Heart left ventricle (tissue), 16 donors: ENCODE measurements at regions not wholly inside any gene's neighbourhood (a gene's known extent, or its start where the extent isn't known, plus 50 kb on each side); places are given as distances from the start of the nearest gene placed in this dataset.
"Not testable (repeated sequence)": the region's sequence is repeated elsewhere in the genome, so short reads cannot be mapped to it uniquely, and the experiment has no call there.

Source experiments
- ATAC-seq, 4 donors: fragments of 200-7000 bp; cut with Tn5 transposase; one replicate each; pipeline ENCODE4 v1.9.1; 2020 to 2022; ENCODE audit warnings: moderate library complexity in 4 of 4, mild to moderate bottlenecking in 3 of 4, moderate number of reproducible peaks in 1 of 4
- DNase-seq, 5 donors: peaks; one replicate each; pipeline ENCODE4 v3.0.0-alpha.2; 2020
- H3K27ac ChIP-seq, 12 donors: fragments of 200-600 bp; sonication (generic) in 4 of 12; one replicate each; pipeline versions ENCODE4 v1.5.0 to v1.8.0; 2016 to 2022; ENCODE audit warnings: mild to moderate bottlenecking in 2 of 12
- H3K27me3 ChIP-seq, 9 donors: fragments of 200-600 bp; sonication (generic) in 2 of 9; one replicate each; pipeline versions ENCODE4 v1.5.1 to v1.8.0; 2016 to 2022; ENCODE audit warnings: mild to moderate bottlenecking in 3 of 9
- H3K36me3 ChIP-seq, 9 donors: fragments of 200-600 bp; sonication (generic) in 2 of 9; one replicate each; pipeline versions ENCODE4 v1.5.0 to v1.8.0; 2018 to 2022; ENCODE audit warnings: mild to moderate bottlenecking in 2 of 9
- H3K4me1 ChIP-seq, 12 donors: fragments of 200-600 bp; sonication (generic) in 4 of 12; one replicate each; pipeline versions ENCODE4 v1.5.0 to v1.8.0; 2016 to 2022; ENCODE audit warnings: mild to moderate bottlenecking in 3 of 12
- H3K4me3 ChIP-seq, 12 donors: fragments of 200-600 bp; sonication (generic) in 4 of 12; one replicate each; pipeline versions ENCODE4 v1.5.0 to v1.8.0; 2017 to 2022; ENCODE audit warnings: mild to moderate bottlenecking in 9 of 12, moderate library complexity in 4 of 12
- H3K9me3 ChIP-seq, 12 donors: fragments of 200-600 bp; sonication (generic) in 4 of 12; one replicate each; pipeline versions ENCODE4 v1.5.0 to v1.8.0; 2016 to 2022; ENCODE audit warnings: mild to moderate bottlenecking in 1 of 12
- POLR2A ChIP-seq, 2 donors: fragments of 450-650 bp; IDR thresholded peaks; one replicate each; pipeline ENCODE4 v1.6.1; 2017; ENCODE audit warnings: antibody characterized with exemption in 2 of 2, mild to moderate bottlenecking in 2 of 2, moderate library complexity in 2 of 2
- WGBS, 4 donors: extraction: QIAGEN DNeasy Blood & Tissue Kit in 2 of 4; methylation state at CpG; one replicate each; pipeline versions ENCODE4 v1.1.5 to v1.1.7; 2013 to 2018; 5-methylcytosine and 5-hydroxymethylcytosine counted together
- intact Hi-C, 10 donors: fragments of 100-400 bp; cut with DNase I; formaldehyde crosslinking; loops; one replicate each; pipeline versions ENCODE4 v1.11.1 to v1.14.2; 2022
- TF ChIP-seq, protein P1 (sequence below), 12 donors: fragments of 200-600 bp; sonication (generic) in 4 of 12; IDR thresholded peaks; one replicate each; pipeline versions ENCODE4 v1.5.0 to v1.8.0; 2018 to 2022; ENCODE audit warnings: antibody characterized with exemption in 12 of 12, mild to moderate bottlenecking in 5 of 12
- donor health status: ischemic (EF 13 %, LVEDD 7.1; RV severe dilation, severe dysfunction).
- donor health status: healthy with polysubstance abuse.
- donor health status: DM: no; HTN: yes; CAD: no.
- donor health status: DM: no; HTN: no; CAD: no.
- donor health status: ischemic (EF 25% LVEDD 6.9; RV normal size, moderate dysfunction).
- donor health status: ischemic (EF 25% LVEDD 5.7; RV mildly dilated, moderate dysfunction).
- donor health status: healthy.
- donor health status: DM: yes; HTN: yes; CAD: no.
- donor health status: ischemic (EF 35%, LVEDD 5.7; RV mildly dilated, moderate dysfunction).
- donor health status: nonischemic (EF 11% LVEDD 7.7; RV severe dilation, severe dysfunction).
- donor health status: DM: yes; HTN: yes; CAD: no.
- donor health status: PGD.
- donor health status: ischemic (EF 29% LVEDD 5.4; RV normal size, mild dysfunction).
- donor health status: nonischemic (EF 23%, LVEDD 6.1; RV moderate dilation, normal function).

DNA sequence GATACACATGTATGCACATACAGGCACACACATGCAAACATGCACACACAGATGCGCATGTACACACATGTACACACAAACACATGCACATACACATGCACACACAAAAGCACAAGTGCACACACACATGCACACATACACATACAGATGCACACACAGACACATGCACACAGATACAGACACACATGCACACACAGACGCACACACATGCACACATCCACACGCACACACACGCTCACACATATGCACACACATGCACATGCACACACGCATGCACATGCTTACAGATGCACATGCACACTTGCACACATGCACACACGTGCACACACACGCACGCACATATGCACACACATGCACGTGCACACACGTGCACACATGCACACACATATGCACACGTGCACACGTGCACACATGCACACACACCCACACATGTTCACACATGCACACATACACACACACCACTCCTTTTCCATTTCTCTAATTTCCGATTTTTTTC lies 283.8 kb upstream of the FRG2C start:
- Histone ChIP-seq H3K36me3 (no peaks in the 10 kb centered on the region), H3K27me3 (peaks cover 0 to 5% (median 0%) of the 10 kb centered on the region in 9 donors), H3K4me3 (no peak overlapping the region), H3K9me3 (no peaks in the 10 kb centered on the region), H3K4me1 (no peaks in the 10 kb centered on the region), H3K27ac (no peak overlapping the region)
- TF ChIP-seq, protein P1, sequence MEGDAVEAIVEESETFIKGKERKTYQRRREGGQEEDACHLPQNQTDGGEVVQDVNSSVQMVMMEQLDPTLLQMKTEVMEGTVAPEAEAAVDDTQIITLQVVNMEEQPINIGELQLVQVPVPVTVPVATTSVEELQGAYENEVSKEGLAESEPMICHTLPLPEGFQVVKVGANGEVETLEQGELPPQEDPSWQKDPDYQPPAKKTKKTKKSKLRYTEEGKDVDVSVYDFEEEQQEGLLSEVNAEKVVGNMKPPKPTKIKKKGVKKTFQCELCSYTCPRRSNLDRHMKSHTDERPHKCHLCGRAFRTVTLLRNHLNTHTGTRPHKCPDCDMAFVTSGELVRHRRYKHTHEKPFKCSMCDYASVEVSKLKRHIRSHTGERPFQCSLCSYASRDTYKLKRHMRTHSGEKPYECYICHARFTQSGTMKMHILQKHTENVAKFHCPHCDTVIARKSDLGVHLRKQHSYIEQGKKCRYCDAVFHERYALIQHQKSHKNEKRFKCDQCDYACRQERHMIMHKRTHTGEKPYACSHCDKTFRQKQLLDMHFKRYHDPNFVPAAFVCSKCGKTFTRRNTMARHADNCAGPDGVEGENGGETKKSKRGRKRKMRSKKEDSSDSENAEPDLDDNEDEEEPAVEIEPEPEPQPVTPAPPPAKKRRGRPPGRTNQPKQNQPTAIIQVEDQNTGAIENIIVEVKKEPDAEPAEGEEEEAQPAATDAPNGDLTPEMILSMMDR (IDR thresholded peaks at IDR 0.05) = no peak
- TF ChIP-seq POLR2A (IDR thresholded peaks at IDR 0.05) = no peak
- 86 to 97% (median 94%) methylated on average over 13 of the region's 13 CpGs for WGBS, 4 donors
- DNase-seq (no peak), ATAC-seq (peak in 1 of 4 donors; percentile 36)
- intact Hi-C loops = no loop called here

DNA sequence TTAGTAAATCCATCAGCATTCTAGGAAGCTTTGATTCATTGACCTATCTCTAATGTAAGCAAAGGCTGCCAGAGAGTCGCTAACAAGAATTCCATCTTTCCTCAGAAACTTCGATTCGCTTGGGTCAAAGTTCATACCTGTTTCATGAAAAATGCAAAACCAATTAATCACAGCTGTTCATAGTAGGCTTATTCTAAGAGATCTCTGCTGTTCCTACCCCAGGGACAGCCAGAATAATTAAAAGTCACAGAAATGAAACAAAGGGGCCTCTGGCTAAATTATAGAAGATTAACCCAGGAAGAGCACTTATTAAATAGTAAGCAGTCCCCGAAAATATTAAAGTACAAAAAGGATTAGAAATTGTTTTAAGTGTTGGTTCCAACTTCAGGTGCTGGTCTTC lies 280.1 kb upstream of the FRG2C start:
- H3K36me3 ChIP-seq, H3K4me1 ChIP-seq, H3K9me3 ChIP-seq, H3K27me3 ChIP-seq, H3K4me3 ChIP-seq, DNase-seq, H3K27ac ChIP-seq, ATAC-seq, intact Hi-C loops: not testable (repeated sequence)
- WGBS, 4 donors = 90 to 95% (median 91%) methylated on average over 4 of the region's 4 CpGs

DNA sequence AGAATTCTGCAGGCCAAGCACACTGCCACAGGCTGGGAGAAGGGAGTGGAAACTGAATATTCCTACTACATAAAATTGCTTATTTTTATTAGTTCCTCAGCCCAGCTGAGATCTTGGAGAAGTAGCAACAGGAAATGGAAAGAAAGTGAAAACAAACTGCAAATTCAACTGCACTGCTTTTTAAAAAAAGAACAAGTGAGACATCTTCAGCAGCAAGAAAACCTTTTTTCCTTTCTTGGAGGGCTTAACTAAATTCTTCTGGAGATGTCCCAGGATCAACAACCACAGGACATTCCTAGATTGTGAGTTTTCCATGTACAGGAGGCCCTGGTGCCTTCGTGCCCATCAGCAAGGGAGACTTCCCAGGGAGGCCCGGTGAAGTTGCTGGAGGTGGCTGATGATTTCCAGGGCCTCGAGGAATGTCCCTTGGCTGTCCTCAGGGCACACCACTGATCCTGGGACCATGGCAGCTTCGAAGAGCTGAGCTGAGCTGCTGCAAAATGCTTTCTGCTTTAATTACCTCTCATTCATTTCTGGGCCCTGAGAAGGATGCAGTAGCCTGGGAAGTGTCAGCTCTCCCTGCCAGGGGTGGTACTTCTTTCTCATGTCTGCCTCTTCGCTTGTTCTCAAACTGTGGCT lies 275.5 kb upstream of the FRG2C start:
- H3K4me3 ChIP-seq, intact Hi-C loops, DNase-seq, H3K9me3 ChIP-seq, H3K4me1 ChIP-seq, H3K27ac ChIP-seq, ATAC-seq, H3K36me3 ChIP-seq, H3K27me3 ChIP-seq: not testable (repeated sequence)
- WGBS, 4 donors = 21 to 39% (median 34%) methylated on average over 5 of the region's 5 CpGs

DNA sequence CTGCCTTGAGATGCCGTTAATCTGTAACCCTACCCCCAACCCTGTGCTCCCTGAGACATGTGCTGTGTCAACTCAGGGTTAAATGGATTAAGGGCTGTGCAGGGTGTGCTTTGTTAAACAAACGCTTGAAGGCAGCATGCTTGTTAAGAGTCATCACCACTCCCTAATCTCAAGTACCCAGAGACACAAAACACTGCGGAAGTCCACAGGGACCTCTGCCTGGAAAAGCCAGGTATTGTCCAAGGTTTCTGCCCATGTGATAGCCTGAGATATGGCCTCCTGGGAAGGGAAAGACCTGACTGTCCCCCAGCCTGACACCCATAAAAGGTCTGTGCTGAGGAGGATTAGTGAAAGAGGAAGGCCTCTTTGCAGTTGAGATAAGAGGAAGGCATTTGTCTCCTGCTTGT lies 270.8 kb upstream of the FRG2C start:
- ATAC-seq, H3K27ac ChIP-seq, H3K27me3 ChIP-seq, DNase-seq, intact Hi-C loops, H3K9me3 ChIP-seq, H3K4me3 ChIP-seq, H3K36me3 ChIP-seq: not testable (repeated sequence)
- 41 to 54% (median 46%) methylated on average over 3 of the region's 3 CpGs for whole genome bisulfite sequencing, 4 donors
- peaks cover 0 to 22% (median 5%) of the 10 kb centered on the region in 12 donors for H3K4me1 ChIP-seq

DNA sequence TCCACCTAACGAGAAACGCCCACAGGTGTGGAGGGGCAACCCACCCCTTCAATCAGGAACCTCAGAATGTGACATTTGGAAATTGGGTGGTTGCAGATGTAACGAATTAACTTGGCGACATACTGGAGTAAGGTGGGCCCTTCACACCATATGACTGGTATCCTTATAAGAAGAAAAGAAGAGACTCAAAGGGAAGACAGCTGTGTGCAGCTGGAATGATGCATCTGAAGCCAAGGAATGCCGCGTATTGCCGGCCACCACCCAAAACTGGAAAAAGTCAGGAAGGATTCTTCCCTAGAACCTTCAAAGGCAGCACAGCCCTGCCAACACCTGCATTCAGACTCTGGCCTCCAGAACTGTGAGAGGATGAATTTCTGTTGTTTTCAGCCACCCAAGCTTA lies 270.0 kb upstream of the FRG2C start:
- DNase-seq, ATAC-seq, H3K4me3 ChIP-seq, H3K36me3 ChIP-seq, intact Hi-C loops, H3K9me3 ChIP-seq, H3K27me3 ChIP-seq, H3K27ac ChIP-seq: not testable (repeated sequence)
- 68 to 75% (median 72%) methylated on average over 7 of the region's 7 CpGs for WGBS, 4 donors
- H3K4me1 ChIP-seq = peaks cover 0 to 22% (median 5%) of the 10 kb centered on the region in 12 donors

DNA sequence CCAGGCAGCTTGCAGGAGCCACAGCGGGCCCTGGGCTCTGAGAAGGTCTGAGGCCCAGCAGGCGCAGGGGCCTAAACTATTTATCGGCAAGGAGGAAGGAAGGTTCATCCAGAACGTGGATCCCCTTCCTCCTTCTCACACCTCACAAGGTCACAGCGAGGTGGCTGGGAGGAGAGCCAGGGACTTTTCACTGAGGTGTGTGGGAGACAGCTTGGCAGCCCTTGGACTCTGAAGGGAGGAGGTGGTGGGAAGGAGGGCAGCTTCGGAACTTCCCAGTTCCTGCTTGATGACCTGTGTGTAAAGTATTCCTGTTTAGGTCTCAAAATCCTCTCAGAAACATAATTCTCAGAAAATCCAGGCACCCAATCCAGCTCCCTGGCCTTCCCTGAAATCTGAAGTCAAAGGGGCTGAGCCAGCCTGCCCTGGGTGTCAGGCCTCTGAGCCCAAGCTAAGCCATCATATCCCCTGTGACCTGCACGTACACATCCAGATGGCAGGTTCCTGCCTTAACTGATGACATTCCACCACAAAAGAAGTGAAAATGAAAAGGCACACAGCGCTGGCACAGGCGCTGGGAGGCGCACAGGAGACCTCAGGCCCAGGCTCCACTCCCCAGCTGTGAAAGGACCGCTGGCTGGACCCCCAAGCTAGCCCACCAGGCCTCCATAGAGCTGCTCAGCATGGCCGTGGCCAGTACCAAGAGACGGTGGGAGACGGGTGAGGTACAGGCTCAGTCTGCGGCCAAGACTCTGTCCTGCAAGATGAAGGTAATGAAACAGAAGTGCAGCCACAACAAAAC lies 269.4 kb upstream of the FRG2C start:
- H3K27ac ChIP-seq, H3K36me3 ChIP-seq, intact Hi-C loops, H3K9me3 ChIP-seq, ATAC-seq, H3K4me3 ChIP-seq, H3K27me3 ChIP-seq: not testable (repeated sequence)
- 61 to 67% (median 64%) methylated on average over 13 to 15 of the region's 15 CpGs for WGBS, 4 donors
- H3K4me1 ChIP-seq = peaks cover 0 to 22% (median 5%) of the 10 kb centered on the region in 12 donors
- DNase-seq = peak in 1 of 5 donors; percentile 26
